Esophagus squamous epithelium (tissue), 5 donors: ENCODE measurements at regions not wholly inside any gene's neighbourhood (a gene's known extent, or its start where the extent isn't known, plus 50 kb on each side); places are given as distances from the start of the nearest gene placed in this dataset.

Experiments used
- DNase-seq: peaks from one replicate; lab custom pipeline; 2025; lab: John Stamatoyannopoulos, UW
- H3K27ac ChIP-seq, 4 donors: fragments of 200-600 bp; sonication (generic); one replicate each; pipeline ENCODE4 v1.5.1; 2016 to 2019; ENCODE audit warnings: mild to moderate bottlenecking in 1 of 4
- H3K27me3 ChIP-seq, 4 donors: fragments of 200-600 bp; sonication (generic); 1 replicate in 3 of 4; 2 replicates in 1 of 4; pipeline versions ENCODE4 v1.5.1 to v1.6.0; 2017 to 2021; ENCODE audit warnings: antibody characterized with exemption in 1 of 4
- H3K36me3 ChIP-seq, 3 donors: fragments of 200-600 bp; sonication (generic); one replicate each; pipeline ENCODE4 v1.5.1; 2016 to 2019
- H3K4me1 ChIP-seq, 3 donors: fragments of 200-600 bp; sonication (generic); one replicate each; pipeline ENCODE4 v1.5.1; 2017 to 2019
- H3K4me3 ChIP-seq, 4 donors: fragments of 200-600 bp; sonication (generic); 1 replicate in 3 of 4; 2 replicates in 1 of 4; pipeline ENCODE4 v1.5.1; 2016 to 2019; ENCODE audit warnings: mild to moderate bottlenecking in 2 of 4, moderate library complexity in 1 of 4
- H3K9me3 ChIP-seq, 3 donors: fragments of 200-600 bp; sonication (generic); one replicate each; pipeline ENCODE4 v1.5.1; 2016 to 2019
- POLR2A ChIP-seq, 4 donors: fragments of 450-650 bp; IDR thresholded peaks; one replicate each; pipeline ENCODE4 v1.6.1; 2017; ENCODE audit warnings: antibody characterized with exemption in 4 of 4, mild to moderate bottlenecking in 4 of 4, moderate library complexity in 3 of 4
- WGBS, 2 donors: methylation state at CpG; one replicate each; pipeline ENCODE4 v1.1.5; 2018; 5-methylcytosine and 5-hydroxymethylcytosine counted together
- intact Hi-C: fragments of 100-400 bp; cut with DNase I; formaldehyde crosslinking; loops from one replicate; pipeline ENCODE4 v1.15.0; 2022
- TF ChIP-seq, protein P1 (sequence below), 6 experiments: fragments of 450-650 bp in 4 of 6; fragments of 200-600 bp in 2 of 6; sonication (generic) in 2 of 6; IDR thresholded peaks; one replicate each; pipeline ENCODE4 v1.5.1; 2016 to 2019; ENCODE audit warnings: antibody characterized with exemption in 6 of 6, mild to moderate bottlenecking in 4 of 6, moderate library complexity in 4 of 6
- donor health status: DM: yes; HTN: yes; CAD: no.

DNA sequence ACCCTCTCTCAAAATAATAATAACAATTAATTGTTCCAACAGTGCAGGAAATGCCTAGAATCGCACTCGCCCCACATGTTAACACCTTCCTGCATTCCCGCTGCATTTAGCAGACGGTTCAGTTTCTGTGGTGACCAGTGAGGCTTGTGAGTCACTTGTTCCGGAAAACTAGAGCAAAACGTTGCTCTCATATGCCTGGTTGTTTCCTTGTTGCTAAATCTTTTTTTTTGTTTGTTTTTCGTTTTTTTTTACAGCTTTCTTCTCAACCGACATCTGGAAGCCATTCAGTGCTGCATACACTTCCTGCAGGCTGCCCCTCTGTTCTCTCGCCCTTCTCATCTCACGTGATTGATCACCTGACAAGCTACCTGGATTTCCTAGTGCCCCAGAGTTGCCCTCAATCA is 56.9 kb upstream of the TMPRSS2 start:
- H3K27ac ChIP-seq, result peak overlapping the region in 1 of 4 donors; percentile 25
- DNase-seq, result no peak
- intact Hi-C loops, result no loop called here

DNA sequence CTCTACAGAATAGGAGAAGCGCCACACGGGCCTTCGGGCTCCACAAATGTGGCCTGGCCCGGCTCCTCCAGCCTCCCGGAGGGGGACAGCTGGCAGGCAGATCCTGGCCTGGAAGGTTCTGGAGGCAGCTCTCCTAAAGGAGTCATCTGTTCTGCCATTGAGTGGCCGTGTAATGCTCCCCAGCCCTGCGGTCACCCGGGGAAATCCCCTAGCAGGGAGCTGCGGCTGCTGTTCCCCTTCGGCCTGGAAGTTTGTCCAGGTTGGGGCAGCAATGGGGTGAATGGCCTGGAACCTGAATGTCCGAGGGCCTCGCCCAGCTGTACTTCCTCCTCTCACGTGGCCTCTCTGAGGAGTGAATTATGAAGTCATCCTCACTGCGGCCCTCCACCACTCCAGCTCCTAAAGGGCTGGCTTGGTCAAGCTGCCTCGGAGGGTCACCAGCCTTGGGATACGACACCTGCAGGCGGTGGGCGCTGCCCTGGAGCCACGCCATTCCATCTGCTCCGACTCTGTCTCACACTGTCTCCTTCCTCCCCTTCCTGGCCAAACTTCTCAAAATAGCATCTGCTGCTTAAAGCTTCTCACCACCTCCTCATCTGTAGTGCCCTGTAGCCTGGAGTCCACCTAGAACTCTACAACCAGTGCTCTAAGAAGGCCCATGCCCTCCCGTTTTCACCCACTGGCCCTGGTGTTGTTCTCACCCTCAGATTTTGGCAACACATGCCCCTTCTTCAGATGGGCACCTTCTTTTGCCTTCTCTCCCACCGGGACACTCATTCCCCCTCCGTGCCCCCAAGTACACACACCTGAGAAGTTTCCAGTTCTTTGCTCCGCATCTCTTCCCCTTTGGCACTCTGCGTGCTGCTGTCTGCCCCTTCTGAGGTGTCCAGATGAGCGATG is 54.4 kb upstream of the TMPRSS2 start:
- no peaks in the 10 kb centered on the region for H3K36me3 ChIP-seq
- H3K27me3 ChIP-seq, result peaks cover 0 to 53% (median 0%) of the 10 kb centered on the region in 4 donors
- TF ChIP-seq POLR2A (IDR thresholded peaks at IDR 0.05), result no peak
- TF ChIP-seq, protein P1, sequence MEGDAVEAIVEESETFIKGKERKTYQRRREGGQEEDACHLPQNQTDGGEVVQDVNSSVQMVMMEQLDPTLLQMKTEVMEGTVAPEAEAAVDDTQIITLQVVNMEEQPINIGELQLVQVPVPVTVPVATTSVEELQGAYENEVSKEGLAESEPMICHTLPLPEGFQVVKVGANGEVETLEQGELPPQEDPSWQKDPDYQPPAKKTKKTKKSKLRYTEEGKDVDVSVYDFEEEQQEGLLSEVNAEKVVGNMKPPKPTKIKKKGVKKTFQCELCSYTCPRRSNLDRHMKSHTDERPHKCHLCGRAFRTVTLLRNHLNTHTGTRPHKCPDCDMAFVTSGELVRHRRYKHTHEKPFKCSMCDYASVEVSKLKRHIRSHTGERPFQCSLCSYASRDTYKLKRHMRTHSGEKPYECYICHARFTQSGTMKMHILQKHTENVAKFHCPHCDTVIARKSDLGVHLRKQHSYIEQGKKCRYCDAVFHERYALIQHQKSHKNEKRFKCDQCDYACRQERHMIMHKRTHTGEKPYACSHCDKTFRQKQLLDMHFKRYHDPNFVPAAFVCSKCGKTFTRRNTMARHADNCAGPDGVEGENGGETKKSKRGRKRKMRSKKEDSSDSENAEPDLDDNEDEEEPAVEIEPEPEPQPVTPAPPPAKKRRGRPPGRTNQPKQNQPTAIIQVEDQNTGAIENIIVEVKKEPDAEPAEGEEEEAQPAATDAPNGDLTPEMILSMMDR (IDR thresholded peaks at IDR 0.05), result no peak
- no peak overlapping the region for H3K4me3 ChIP-seq
- peaks cover 0 to 4% (median 0%) of the 10 kb centered on the region in 3 donors for H3K4me1 ChIP-seq
- intact Hi-C loops, result no loop called here
- WGBS, 2 donors, result 74 to 83% methylated on average over 19 of the region's 26 CpGs
- H3K27ac ChIP-seq, result no peak overlapping the region
- no peaks in the 10 kb centered on the region for H3K9me3 ChIP-seq
- no peak for DNase-seq

More for the DNA sequence above, 56.9 kb upstream of the TMPRSS2 start:
- WGBS, 2 donors, result 32 to 39% methylated on average over 10 of the region's 10 CpGs
- peaks cover 0 to 66% (median 0%) of the 10 kb centered on the region in 4 donors for H3K27me3 ChIP-seq
- no peaks in the 10 kb centered on the region for H3K9me3 ChIP-seq
- H3K4me1 ChIP-seq, result peaks cover 0 to 4% (median 0%) of the 10 kb centered on the region in 3 donors
- no peak overlapping the region for H3K4me3 ChIP-seq
- TF ChIP-seq, protein P1 (IDR thresholded peaks at IDR 0.05), result no peak
- no peak for TF ChIP-seq POLR2A (IDR thresholded peaks at IDR 0.05)
- no peaks in the 10 kb centered on the region for H3K36me3 ChIP-seq

DNA sequence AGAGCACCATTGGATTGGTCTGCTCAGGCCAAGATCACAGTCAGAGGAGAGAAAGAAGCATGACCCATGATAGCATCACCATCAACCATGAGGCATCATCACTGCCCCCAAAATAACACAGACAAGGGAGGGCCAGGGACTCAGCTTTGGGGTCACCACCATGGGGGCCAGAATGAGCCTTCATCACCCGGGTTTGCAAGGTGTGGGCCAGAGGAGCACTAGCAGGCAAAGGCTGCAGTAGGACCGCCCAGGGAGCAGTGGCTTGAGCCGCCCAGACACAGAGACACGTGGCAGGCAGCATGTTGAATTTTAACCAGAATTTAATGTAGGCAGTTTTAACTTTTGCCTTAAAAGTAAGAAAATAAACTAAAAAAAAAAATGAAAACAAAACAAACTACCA is 53.7 kb upstream of the TMPRSS2 start:
- no peak overlapping the region for H3K27ac ChIP-seq
- 64 to 95% methylated on average over 4 of the region's 4 CpGs for WGBS, 2 donors
- intact Hi-C loops, result no loop called here

DNA sequence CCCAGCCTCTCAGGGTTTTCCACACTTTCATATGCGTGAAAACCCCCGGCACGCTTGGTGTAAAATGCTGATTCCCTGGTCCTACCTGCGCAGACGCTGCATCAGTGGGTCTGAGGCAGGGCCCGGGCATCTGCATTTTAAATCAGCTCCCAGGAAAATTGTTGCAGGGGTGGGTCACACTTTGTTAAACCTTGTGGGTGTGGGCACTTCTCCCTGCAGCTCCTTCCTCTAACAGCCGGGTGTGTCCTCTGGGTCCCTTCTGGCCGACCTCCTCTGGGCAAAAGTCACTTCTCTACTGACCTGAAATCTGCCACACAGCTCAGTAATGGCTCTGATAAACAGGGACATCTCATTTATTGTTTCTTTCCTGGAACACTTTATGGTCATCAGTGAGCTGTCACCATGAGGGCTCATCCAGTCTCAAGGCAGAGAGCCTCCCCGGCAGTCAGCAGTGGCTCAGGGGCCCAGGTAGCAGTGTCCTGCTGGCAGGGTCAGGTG is 52.8 kb upstream of the TMPRSS2 start:
- H3K27ac ChIP-seq, result no peak overlapping the region
- no peak for DNase-seq
- no peak overlapping the region for H3K4me3 ChIP-seq
- intact Hi-C loops, result no loop called here
- no peaks in the 10 kb centered on the region for H3K9me3 ChIP-seq
- H3K4me1 ChIP-seq, result peaks cover 0 to 4% (median 0%) of the 10 kb centered on the region in 3 donors
- no peak for TF ChIP-seq POLR2A (IDR thresholded peaks at IDR 0.05)
- TF ChIP-seq, protein P1 (IDR thresholded peaks at IDR 0.05), result no peak
- peaks cover 0 to 52% (median 0%) of the 10 kb centered on the region in 4 donors for H3K27me3 ChIP-seq
- WGBS, 2 donors, result 47 to 70% methylated on average over 4 to 8 of the region's 9 CpGs
- no peaks in the 10 kb centered on the region for H3K36me3 ChIP-seq

More for the DNA sequence above, 53.7 kb upstream of the TMPRSS2 start:
- no peak overlapping the region for H3K4me3 ChIP-seq
- DNase-seq, result no peak
- no peaks in the 10 kb centered on the region for H3K36me3 ChIP-seq
- no peak for TF ChIP-seq POLR2A (IDR thresholded peaks at IDR 0.05)
- TF ChIP-seq, protein P1 (IDR thresholded peaks at IDR 0.05), result no peak
- peaks cover 0 to 4% (median 0%) of the 10 kb centered on the region in 3 donors for H3K4me1 ChIP-seq
- H3K9me3 ChIP-seq, result no peaks in the 10 kb centered on the region
- H3K27me3 ChIP-seq, result peaks cover 0 to 51% (median 0%) of the 10 kb centered on the region in 4 donors
